Heart right ventricle (tissue), 16 donors: ENCODE measurements at regions not wholly inside any gene's neighbourhood (a gene's known extent, or its start where the extent isn't known, plus 50 kb on each side); places are given as distances from the start of the nearest gene placed in this dataset.

Experiments
- ATAC-seq, 8 donors: fragments of 200-7000 bp; cut with Tn5 transposase; one replicate each; pipeline ENCODE4 v1.9.1; 2020; ENCODE audit warnings: mild to moderate bottlenecking in 8 of 8, moderate library complexity in 8 of 8, moderate number of reproducible peaks in 1 of 8
- DNase-seq, 2 donors: peaks; one replicate each; pipeline ENCODE4 v3.0.0-alpha.2; 2020
- H3K27ac ChIP-seq, 10 donors: fragments of 200-600 bp; sonication (generic) in 2 of 10; one replicate each; pipeline versions ENCODE4 v1.5.0 to v1.8.0; 2020 to 2022; ENCODE audit warnings: mild to moderate bottlenecking in 3 of 10
- H3K27me3 ChIP-seq, 7 donors: fragments of 200-600 bp; one replicate each; pipeline ENCODE4 v1.8.0; 2021 to 2022; ENCODE audit warnings: mild to moderate bottlenecking in 2 of 7
- H3K36me3 ChIP-seq, 9 donors: fragments of 200-600 bp; sonication (generic) in 1 of 9; one replicate each; pipeline versions ENCODE4 v1.5.0 to v1.8.0; 2020 to 2022; ENCODE audit warnings: mild to moderate bottlenecking in 2 of 9
- H3K4me1 ChIP-seq, 9 donors: fragments of 200-600 bp; sonication (generic) in 1 of 9; one replicate each; pipeline versions ENCODE4 v1.5.0 to v1.8.0; 2020 to 2022; ENCODE audit warnings: mild to moderate bottlenecking in 4 of 9
- H3K4me3 ChIP-seq, 10 donors: fragments of 200-600 bp; sonication (generic) in 2 of 10; one replicate each; pipeline versions ENCODE4 v1.5.0 to v1.8.0; 2020 to 2022; ENCODE audit warnings: mild to moderate bottlenecking in 7 of 10, moderate library complexity in 2 of 10
- H3K9me3 ChIP-seq, 11 donors: fragments of 200-600 bp in 10 of 11; sonication (generic) in 2 of 11; one replicate each; pipeline versions ENCODE4 v1.5.0 to v1.8.0; 2013 to 2022; ENCODE audit warnings: mild to moderate bottlenecking in 2 of 11, control low read depth in 1 of 11, moderate library complexity in 1 of 11
- CTCF ChIP-seq, 9 donors: fragments of 200-600 bp; sonication (generic) in 2 of 9; IDR thresholded peaks; one replicate each; pipeline versions ENCODE4 v1.5.0 to v1.8.0; 2021 to 2022; ENCODE audit warnings: antibody characterized with exemption in 9 of 9, mild to moderate bottlenecking in 5 of 9, moderate library complexity in 1 of 9
- WGBS, 2 donors: extraction: QIAGEN DNeasy Blood & Tissue Kit; methylation state at CpG; one replicate each; pipeline ENCODE4 v1.1.7; 2013; ENCODE audit warnings: inconsistent platforms in 1 of 2; 5-methylcytosine and 5-hydroxymethylcytosine counted together
- intact Hi-C, 10 donors: fragments of 100-400 bp; cut with DNase I; formaldehyde crosslinking; loops; one replicate each; pipeline versions ENCODE4 v1.11.1 to v1.14.2; 2022
- donor health status: Arrhythmogenic right ventricular cardiomyopathy.
- donor health status: ischemic (EF 13 %, LVEDD 7.1; RV severe dilation, severe dysfunction).
- donor health status: healthy with polysubstance abuse.
- donor health status: DM: no; HTN: yes; CAD: no.
- donor health status: DM: no; HTN: no; CAD: no.
- donor health status: ischemic (EF 25% LVEDD 6.9; RV normal size, moderate dysfunction).
- donor health status: ischemic (EF 25% LVEDD 5.7; RV mildly dilated, moderate dysfunction).
- donor health status: healthy.
- donor health status: DM: yes; HTN: yes; CAD: no.
- donor health status: Ischemic cardiomyopathy.
- donor health status: ischemic (EF 35%, LVEDD 5.7; RV mildly dilated, moderate dysfunction).
- donor health status: nonischemic (EF 11% LVEDD 7.7; RV severe dilation, severe dysfunction).
- donor health status: DM: yes; HTN: yes; CAD: no.
- donor health status: PGD.
- donor health status: ischemic (EF 29% LVEDD 5.4; RV normal size, mild dysfunction).
- donor health status: nonischemic (EF 23%, LVEDD 6.1; RV moderate dilation, normal function).

DNA sequence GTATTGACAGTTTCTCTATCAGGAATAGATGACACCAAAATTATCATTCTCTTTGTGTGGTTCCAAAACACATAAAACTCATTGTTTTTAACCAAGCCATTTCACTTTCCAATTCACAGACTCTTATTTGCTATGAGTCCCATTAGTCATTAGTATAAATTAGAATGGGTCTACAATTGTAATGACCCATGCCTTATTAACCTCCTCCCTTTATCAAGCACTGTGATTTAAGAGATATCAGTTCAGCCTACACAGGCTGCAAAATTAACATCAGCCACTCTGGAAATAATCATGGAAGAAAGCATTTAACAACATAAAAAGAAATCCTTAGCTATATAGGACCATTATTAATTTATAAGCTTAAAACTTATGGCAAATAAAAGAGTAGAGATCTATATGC is 440.6 kb downstream of the GBE1 start:
- intact Hi-C loops, result no loop called here
- Histone ChIP-seq H3K4me3 (no peak overlapping the region), H3K9me3 (no peaks in the 10 kb centered on the region), H3K27ac (no peak overlapping the region), H3K36me3 (no peaks in the 10 kb centered on the region), H3K4me1 (no peaks in the 10 kb centered on the region), H3K27me3 (no peaks in the 10 kb centered on the region)
- DNase-seq (no peak), ATAC-seq (no peak)
- TF ChIP-seq CTCF (IDR thresholded peaks at IDR 0.05), result no peak

- intact Hi-C loops, result no loop called here
- ATAC-seq, result no peak
These were observed 446.4 kb downstream of the GBE1 start for GRCh38 chr3:81315030-81315429.

GRCh38 chr3:81311321-81311720 is 450.1 kb downstream of the GBE1 start:
- no peak for ATAC-seq
- DNase-seq, result no peak
- no peak for TF ChIP-seq CTCF (IDR thresholded peaks at IDR 0.05)

More at GRCh38 chr3:81315030-81315429, 446.4 kb downstream of the GBE1 start:
- H3K27me3 ChIP-seq, result no peaks in the 10 kb centered on the region
- no peaks in the 10 kb centered on the region for H3K9me3 ChIP-seq
- no peak for DNase-seq
- no peak for TF ChIP-seq CTCF (IDR thresholded peaks at IDR 0.05)
- H3K4me3 ChIP-seq, result no peak overlapping the region
- H3K4me1 ChIP-seq, result no peaks in the 10 kb centered on the region
- no peaks in the 10 kb centered on the region for H3K36me3 ChIP-seq
- H3K27ac ChIP-seq, result no peak overlapping the region

GRCh38 chr3:81308306-81308705 is 453.1 kb downstream of the GBE1 start:
- ATAC-seq (no peak), DNase-seq (no peak)
- H3K4me1 ChIP-seq, result no peaks in the 10 kb centered on the region
- H3K27me3 ChIP-seq, result no peaks in the 10 kb centered on the region
- TF ChIP-seq CTCF (IDR thresholded peaks at IDR 0.05), result no peak
- no peaks in the 10 kb centered on the region for H3K9me3 ChIP-seq
- H3K36me3 ChIP-seq, result no peaks in the 10 kb centered on the region
- no peak overlapping the region for H3K27ac ChIP-seq
- intact Hi-C loops, result loop anchor here in 1 of 10 donors (10.0 kb wide), 1 partner anchor 336 kb away; no protein-coding TSS in a partner anchor
- H3K4me3 ChIP-seq, result no peak overlapping the region
- 90 to 92% methylated on average over 1 of the region's 1 CpG for WGBS, 2 donors

More at GRCh38 chr3:81311321-81311720, 450.1 kb downstream of the GBE1 start:
- Histone ChIP-seq H3K27me3 (no peaks in the 10 kb centered on the region), H3K4me3 (no peak overlapping the region), H3K36me3 (no peaks in the 10 kb centered on the region), H3K27ac (no peak overlapping the region), H3K9me3 (no peaks in the 10 kb centered on the region), H3K4me1 (no peaks in the 10 kb centered on the region)
- intact Hi-C loops, result no loop called here

- Histone ChIP-seq H3K27me3 (no peaks in the 10 kb centered on the region), H3K27ac (no peak overlapping the region), H3K36me3 (no peaks in the 10 kb centered on the region), H3K4me1 (no peaks in the 10 kb centered on the region), H3K4me3 (no peak overlapping the region), H3K9me3 (no peaks in the 10 kb centered on the region)
- TF ChIP-seq CTCF (IDR thresholded peaks at IDR 0.05), result no peak
- intact Hi-C loops, result loop anchor here in 1 of 10 donors (10.0 kb wide), 1 partner anchor 338 kb away; no protein-coding TSS in a partner anchor
- 97 to 98% methylated on average over 1 of the region's 1 CpG for WGBS, 2 donors
- ATAC-seq, result no peak
- no peak for DNase-seq
These were observed 454.2 kb downstream of the GBE1 start for GRCh38 chr3:81307221-81307620.
